BE2C (cell line): ENCODE measurements at regions not wholly inside any gene's neighbourhood (a gene's known extent, or its start where the extent isn't known, plus 50 kb on each side); places are given as distances from the start of the nearest gene placed in this dataset.

ENCODE experiments used
- DNase-seq: peaks from one replicate; pipeline ENCODE4 v3.0.0-alpha.2; 2020
- H3K27me3 ChIP-seq: fragments of 250-450 bp; sonication (Bioruptor Pico); 2 replicates; pipeline ENCODE4 v1.5.1; 2020; ENCODE audit warnings: mild to moderate bottlenecking
- H3K36me3 ChIP-seq: fragments of 250-450 bp; sonication (Bioruptor Pico); 2 replicates; pipeline ENCODE4 v1.5.1; 2020; ENCODE audit warnings: mild to moderate bottlenecking
- H3K4me1 ChIP-seq: fragments of 250-450 bp; sonication (Bioruptor Pico); 2 replicates; pipeline ENCODE4 v1.5.1; 2020
- H3K4me3 ChIP-seq: 2 replicates; pipeline ENCODE4 v1.5.1; 2011; ENCODE audit warnings: low read depth, low read length
- H3K9me3 ChIP-seq: fragments of 250-450 bp; sonication (Bioruptor Pico); 2 replicates; pipeline ENCODE4 v1.5.1; 2020
- CTCF ChIP-seq: IDR thresholded peaks from 2 replicates; pipeline ENCODE4 v1.5.1; 2012; ENCODE audit warnings: mild to moderate bottlenecking, low read depth, low read length

GRCh38 chrX:46039526-46039925, 505.7 kb downstream of the ZNF674 start:
- no peak for DNase-seq
- H3K36me3 ChIP-seq, result no peaks in the 10 kb centered on the region
- H3K4me1 ChIP-seq, result no peaks in the 10 kb centered on the region
- H3K9me3 ChIP-seq, result no peaks in the 10 kb centered on the region
- TF ChIP-seq CTCF, result no peak
- H3K4me3 ChIP-seq, result no peak overlapping the region
- no peaks in the 10 kb centered on the region for H3K27me3 ChIP-seq

- TF ChIP-seq CTCF, result no peak
These were observed 508.7 kb downstream of the ZNF674 start for GRCh38 chrX:46036508-46036907.

GRCh38 chrX:46034868-46035267, 510.4 kb downstream of the ZNF674 start:
- no peaks in the 10 kb centered on the region for H3K36me3 ChIP-seq

More at GRCh38 chrX:46036508-46036907, 508.7 kb downstream of the ZNF674 start:
- H3K27me3 ChIP-seq, result no peaks in the 10 kb centered on the region
- H3K36me3 ChIP-seq, result no peaks in the 10 kb centered on the region
- DNase-seq, result no peak
- H3K9me3 ChIP-seq, result no peaks in the 10 kb centered on the region
- no peak overlapping the region for H3K4me3 ChIP-seq
- no peaks in the 10 kb centered on the region for H3K4me1 ChIP-seq

GRCh38 chrX:46029777-46030176, 515.4 kb downstream of the ZNF674 start:
- H3K36me3 ChIP-seq, result no peaks in the 10 kb centered on the region
- H3K27me3 ChIP-seq, result no peaks in the 10 kb centered on the region
- H3K4me1 ChIP-seq, result no peaks in the 10 kb centered on the region
- H3K4me3 ChIP-seq, result no peak overlapping the region
- DNase-seq, result no peak
- H3K9me3 ChIP-seq, result no peaks in the 10 kb centered on the region
- no peak for TF ChIP-seq CTCF

More at GRCh38 chrX:46034868-46035267, 510.4 kb downstream of the ZNF674 start:
- no peaks in the 10 kb centered on the region for H3K4me1 ChIP-seq
- H3K4me3 ChIP-seq, result no peak overlapping the region
- no peak for TF ChIP-seq CTCF
- no peak for DNase-seq
- H3K27me3 ChIP-seq, result no peaks in the 10 kb centered on the region
- no peaks in the 10 kb centered on the region for H3K9me3 ChIP-seq

GRCh38 chrX:46016296-46016695, 528.9 kb downstream of the ZNF674 start:
- no peak for DNase-seq
- no peaks in the 10 kb centered on the region for H3K4me1 ChIP-seq
- H3K9me3 ChIP-seq, result no peaks in the 10 kb centered on the region
- no peak for TF ChIP-seq CTCF
- H3K36me3 ChIP-seq, result no peaks in the 10 kb centered on the region
- no peaks in the 10 kb centered on the region for H3K27me3 ChIP-seq
- no peak overlapping the region for H3K4me3 ChIP-seq

GRCh38 chrX:46015653-46016052, 529.6 kb downstream of the ZNF674 start:
- TF ChIP-seq CTCF, result no peak
- no peak for DNase-seq
- Histone ChIP-seq H3K4me3 (no peak overlapping the region), H3K36me3 (no peaks in the 10 kb centered on the region), H3K4me1 (no peaks in the 10 kb centered on the region), H3K27me3 (no peaks in the 10 kb centered on the region), H3K9me3 (no peaks in the 10 kb centered on the region)
